ENCODE measurements at regions not wholly inside any gene's neighbourhood (a gene's known extent, or its start where the extent isn't known, plus 50 kb on each side); places are given as distances from the start of the nearest gene placed in this dataset.

DNA sequence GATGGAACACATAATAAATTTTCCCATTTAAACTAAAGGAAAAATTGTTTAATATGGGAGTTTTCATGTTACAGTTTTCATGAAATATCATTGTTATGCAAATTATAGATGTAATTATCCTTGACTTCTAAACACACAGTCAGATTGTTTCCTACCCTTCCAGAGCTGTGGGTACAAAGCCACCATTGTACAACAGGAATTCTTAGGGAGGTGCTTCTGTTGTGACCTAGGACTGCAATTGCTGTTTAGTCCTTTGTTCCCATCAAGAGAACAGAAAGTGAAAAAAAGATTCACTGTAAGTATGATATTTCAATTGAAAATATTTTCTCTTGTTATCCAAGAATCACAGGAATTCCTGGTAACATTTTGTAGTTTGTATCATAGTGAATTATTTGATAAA is 455.3 kb upstream of the NAALADL2 start:
- DNase-seq (ENCODE audit: low read depth, low spot score) (no peak), FAIRE-seq (no peak)
- Histone ChIP-seq H3K27ac (ENCODE audit: control insufficient read depth, insufficient read depth, low read length) (no peak overlapping the region), H3K4me2 (ENCODE audit: control insufficient read depth, extremely low read depth, insufficient read depth, low read depth, low read length) (no peak overlapping the region), H3K9me1 (ENCODE audit: control insufficient read depth, extremely low read depth, insufficient read depth, low read length) (no peaks in the 10 kb centered on the region), H3K9ac (ENCODE audit: control insufficient read depth, extremely low read depth, insufficient read depth, low read length) (no peak overlapping the region), H3K27me3 (ENCODE audit: control insufficient read depth, extremely low read depth, insufficient read depth, low read length) (no peaks in the 10 kb centered on the region), H4K20me1 (ENCODE audit: control insufficient read depth, extremely low read depth, insufficient read depth, low read length) (no peaks in the 10 kb centered on the region), H2AFZ (ENCODE audit: control insufficient read depth, low read length) (no peak overlapping the region), H3K4me3 (ENCODE audit: control insufficient read depth in 2 of 3, extremely low read depth in 1 of 3, insufficient read depth in 2 of 3, low read depth in 1 of 3, low read length in 3 of 3) (no peak overlapping the region), H3K9me3 (ENCODE audit: control insufficient read depth, low read depth, low read length) (no peaks in the 10 kb centered on the region), H3K79me2 (ENCODE audit: control insufficient read depth, insufficient read depth, low read length) (no peaks in the 10 kb centered on the region), H3K4me1 (ENCODE audit: control insufficient read depth, extremely low read depth, insufficient read depth, low read length) (no peaks in the 10 kb centered on the region), H3K36me3 (ENCODE audit: control insufficient read depth in 2 of 2, extremely low read depth in 1 of 2, insufficient read depth in 2 of 2, low read length in 2 of 2) (no peaks in the 10 kb centered on the region)
- TF ChIP-seq EZH2 (IDR thresholded peaks at IDR 0.05; ENCODE audit: low read length) = no peak
- TF ChIP-seq, protein P1, sequence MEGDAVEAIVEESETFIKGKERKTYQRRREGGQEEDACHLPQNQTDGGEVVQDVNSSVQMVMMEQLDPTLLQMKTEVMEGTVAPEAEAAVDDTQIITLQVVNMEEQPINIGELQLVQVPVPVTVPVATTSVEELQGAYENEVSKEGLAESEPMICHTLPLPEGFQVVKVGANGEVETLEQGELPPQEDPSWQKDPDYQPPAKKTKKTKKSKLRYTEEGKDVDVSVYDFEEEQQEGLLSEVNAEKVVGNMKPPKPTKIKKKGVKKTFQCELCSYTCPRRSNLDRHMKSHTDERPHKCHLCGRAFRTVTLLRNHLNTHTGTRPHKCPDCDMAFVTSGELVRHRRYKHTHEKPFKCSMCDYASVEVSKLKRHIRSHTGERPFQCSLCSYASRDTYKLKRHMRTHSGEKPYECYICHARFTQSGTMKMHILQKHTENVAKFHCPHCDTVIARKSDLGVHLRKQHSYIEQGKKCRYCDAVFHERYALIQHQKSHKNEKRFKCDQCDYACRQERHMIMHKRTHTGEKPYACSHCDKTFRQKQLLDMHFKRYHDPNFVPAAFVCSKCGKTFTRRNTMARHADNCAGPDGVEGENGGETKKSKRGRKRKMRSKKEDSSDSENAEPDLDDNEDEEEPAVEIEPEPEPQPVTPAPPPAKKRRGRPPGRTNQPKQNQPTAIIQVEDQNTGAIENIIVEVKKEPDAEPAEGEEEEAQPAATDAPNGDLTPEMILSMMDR (optimal IDR thresholded peaks at IDR 0.05 in 1 of 3, IDR thresholded peaks at IDR 0.05 in 1 of 3, conservative IDR thresholded peaks at IDR 0.05 in 1 of 3; ENCODE audit: extremely low read depth in 1 of 3, insufficient read depth in 2 of 3, low read length in 3 of 3) = no peak
- dilution Hi-C loops (cut with MboI; ENCODE audit: extremely low pct_ligation_motif_present, low sequenced_read_pairs) = no loop called here

DNA sequence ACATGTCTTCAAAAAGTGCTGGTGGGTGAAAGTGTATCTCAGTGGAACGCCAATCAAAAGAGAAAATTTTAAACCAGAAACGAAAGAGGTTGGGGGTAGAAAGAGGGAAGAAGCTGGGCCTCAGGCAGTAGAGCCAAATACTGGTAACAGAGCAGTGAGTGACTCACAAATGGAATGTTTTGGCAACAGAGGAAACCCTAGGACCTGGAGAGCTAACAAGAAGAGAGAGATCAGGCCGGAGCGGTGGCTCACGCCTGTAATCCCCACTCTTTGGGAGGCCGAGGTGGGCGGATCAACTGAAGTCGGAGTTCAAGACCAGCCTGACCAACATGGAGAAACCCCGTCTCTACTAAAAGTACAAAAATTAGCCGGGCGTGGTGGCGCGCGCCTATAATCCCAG is 450.8 kb upstream of the NAALADL2 start:
- H3K27ac ChIP-seq (ENCODE audit: control insufficient read depth, insufficient read depth, low read length) = no peak overlapping the region
- H3K9me3 ChIP-seq (ENCODE audit: control insufficient read depth, low read depth, low read length) = no peaks in the 10 kb centered on the region
- H2AFZ ChIP-seq (ENCODE audit: control insufficient read depth, low read length) = no peak overlapping the region
- no peak for TF ChIP-seq EZH2 (IDR thresholded peaks at IDR 0.05; ENCODE audit: low read length)
- TF ChIP-seq, protein P1 (optimal IDR thresholded peaks at IDR 0.05 in 1 of 3, IDR thresholded peaks at IDR 0.05 in 1 of 3, conservative IDR thresholded peaks at IDR 0.05 in 1 of 3; ENCODE audit: extremely low read depth in 1 of 3, insufficient read depth in 2 of 3, low read length in 3 of 3) = no peak
- no peak overlapping the region for H3K4me3 ChIP-seq (ENCODE audit: control insufficient read depth in 2 of 3, extremely low read depth in 1 of 3, insufficient read depth in 2 of 3, low read depth in 1 of 3, low read length in 3 of 3)
- H3K4me2 ChIP-seq (ENCODE audit: control insufficient read depth, extremely low read depth, insufficient read depth, low read depth, low read length) = no peak overlapping the region
- dilution Hi-C loops (cut with MboI; ENCODE audit: extremely low pct_ligation_motif_present, low sequenced_read_pairs) = no loop called here
- DNase-seq (ENCODE audit: low read depth, low spot score) (no peak), FAIRE-seq (no peak)
- no peaks in the 10 kb centered on the region for H3K4me1 ChIP-seq (ENCODE audit: control insufficient read depth, extremely low read depth, insufficient read depth, low read length)
- H4K20me1 ChIP-seq (ENCODE audit: control insufficient read depth, extremely low read depth, insufficient read depth, low read length) = no peaks in the 10 kb centered on the region
- no peaks in the 10 kb centered on the region for H3K36me3 ChIP-seq (ENCODE audit: control insufficient read depth in 2 of 2, extremely low read depth in 1 of 2, insufficient read depth in 2 of 2, low read length in 2 of 2)
- no peaks in the 10 kb centered on the region for H3K9me1 ChIP-seq (ENCODE audit: control insufficient read depth, extremely low read depth, insufficient read depth, low read length)
- no peak overlapping the region for H3K9ac ChIP-seq (ENCODE audit: control insufficient read depth, extremely low read depth, insufficient read depth, low read length)
- no peaks in the 10 kb centered on the region for H3K27me3 ChIP-seq (ENCODE audit: control insufficient read depth, extremely low read depth, insufficient read depth, low read length)
- no peaks in the 10 kb centered on the region for H3K79me2 ChIP-seq (ENCODE audit: control insufficient read depth, insufficient read depth, low read length)

Measured in keratinocyte (primary cell).